GM18505 (cell line): ENCODE measurements at regions not wholly inside any gene's neighbourhood (a gene's known extent, or its start where the extent isn't known, plus 50 kb on each side); places are given as distances from the start of the nearest gene placed in this dataset.

Experiments
- ATAC-seq: cut with Tn5 transposase; IDR thresholded peaks from one replicate; pipeline ENCODE4 v1.9.1; 2021; ENCODE audit not compliant: unreplicated experiment
- POLR2A ChIP-seq: IDR thresholded peaks from 4 replicates; pipeline ENCODE4 v1.6.1; 2011; ENCODE audit warnings: borderline replicate concordance; ENCODE audit not compliant: insufficient read depth, insufficient read length; ENCODE audit errors: extremely low read depth

- TF ChIP-seq POLR2A: no peak
- ATAC-seq: no peak
These were observed 80.2 kb upstream of the BCL11A start for GRCh38 chr2:60633615-60634014.

- TF ChIP-seq POLR2A: no peak
- ATAC-seq: no peak
These were observed 81.0 kb upstream of the BCL11A start for GRCh38 chr2:60634438-60634837.

GRCh38 chr2:60641811-60642788 lies 88.6 kb upstream of the BCL11A start:
- TF ChIP-seq POLR2A: no peak
- peak; percentile 51 for ATAC-seq

GRCh38 chr2:60643747-60644146 lies 90.3 kb upstream of the BCL11A start:
- no peak for TF ChIP-seq POLR2A
- ATAC-seq: no peak

- no peak for TF ChIP-seq POLR2A
These were observed 91.5 kb upstream of the BCL11A start for GRCh38 chr2:60644951-60645350.

GRCh38 chr2:60648191-60648590 lies 94.7 kb upstream of the BCL11A start:
- ATAC-seq: no peak
- no peak for TF ChIP-seq POLR2A

More at GRCh38 chr2:60644951-60645350, 91.5 kb upstream of the BCL11A start:
- ATAC-seq: no peak

- ATAC-seq: no peak
- TF ChIP-seq POLR2A: no peak
These were observed 96.3 kb upstream of the BCL11A start for GRCh38 chr2:60649721-60650120.

- ATAC-seq: no peak
- TF ChIP-seq POLR2A: no peak
These were observed 99.4 kb upstream of the BCL11A start for GRCh38 chr2:60652832-60653340.

GRCh38 chr2:60657673-60658072 lies 98.4 kb upstream of the PAPOLG start:
- ATAC-seq: no peak
- TF ChIP-seq POLR2A: no peak

GRCh38 chr2:60659026-60659425 lies 97.0 kb upstream of the PAPOLG start:
- TF ChIP-seq POLR2A: no peak
- ATAC-seq: no peak

GRCh38 chr2:60661073-60661738 lies 94.9 kb upstream of the PAPOLG start:
- no peak for TF ChIP-seq POLR2A
- ATAC-seq: no peak

- no peak for ATAC-seq
- TF ChIP-seq POLR2A: no peak
These were observed 93.3 kb upstream of the PAPOLG start for GRCh38 chr2:60662781-60663180.

- TF ChIP-seq POLR2A: no peak
- no peak for ATAC-seq
These were observed 84.1 kb upstream of the PAPOLG start for GRCh38 chr2:60671966-60672365.
